Psoas muscle (tissue), 7 donors: ENCODE measurements at regions not wholly inside any gene's neighbourhood (a gene's known extent, or its start where the extent isn't known, plus 50 kb on each side); places are given as distances from the start of the nearest gene placed in this dataset.

Experiments
- ATAC-seq, 4 donors: fragments of 200-7000 bp; cut with Tn5 transposase; one replicate each; pipeline ENCODE4 v1.9.1; 2020; ENCODE audit warnings: moderate library complexity in 3 of 4, mild to moderate bottlenecking in 2 of 4
- DNase-seq, 2 donors: peaks; one replicate each; pipeline ENCODE4 v3.0.0-alpha.2; 2020
- H3K27ac ChIP-seq: fragments of 200-600 bp; one replicate; pipeline ENCODE4 v1.8.0; 2022
- H3K27me3 ChIP-seq, 3 donors: fragments of 200-600 bp in 1 of 3; one replicate each; pipeline versions ENCODE4 v1.6.1 to v1.8.0; 2013 to 2022; ENCODE audit warnings: low read length in 2 of 3, mild to moderate bottlenecking in 2 of 3, moderate library complexity in 1 of 3; ENCODE audit not compliant: insufficient read depth in 3 of 3
- H3K36me3 ChIP-seq, 2 donors: fragments of 200-600 bp in 1 of 2; one replicate each; pipeline versions ENCODE4 v1.6.1 to v1.8.0; 2013 to 2022; ENCODE audit warnings: low read depth in 1 of 2, mild to moderate bottlenecking in 1 of 2, moderate library complexity in 1 of 2; ENCODE audit not compliant: insufficient read depth in 1 of 2
- H3K4me1 ChIP-seq: fragments of 200-600 bp; one replicate; pipeline ENCODE4 v1.8.0; 2022
- H3K4me3 ChIP-seq: fragments of 200-600 bp; one replicate; pipeline ENCODE4 v1.8.0; 2022; ENCODE audit warnings: mild to moderate bottlenecking
- H3K9me3 ChIP-seq: fragments of 200-600 bp; one replicate; pipeline ENCODE4 v1.8.0; 2022
- WGBS, 3 donors: extraction: QIAGEN DNeasy Blood & Tissue Kit; methylation state at CpG; one replicate each; pipeline versions ENCODE4 v1.1.6 to v1.1.7; 2013; 5-methylcytosine and 5-hydroxymethylcytosine counted together
- intact Hi-C, 2 donors: fragments of 100-400 bp; cut with DNase I; formaldehyde crosslinking; loops; one replicate each; pipeline versions ENCODE4 v1.11.0 to v1.14.2; 2022
- TF ChIP-seq, protein P1 (sequence below): fragments of 200-600 bp; IDR thresholded peaks from one replicate; pipeline ENCODE4 v1.8.0; 2022; ENCODE audit warnings: antibody characterized with exemption
- donor health status: healthy with polysubstance abuse.
- donor health status: DM: no; HTN: no; CAD: no; lungs with moderate emphysema.
- donor health status: Bipolar disorder and iron deficiency.
- donor health status: healthy.
- donor health status: DM: yes; HTN: yes; CAD: no.
- donor health status: DM: no; HTN: no; CAD: no.
- donor health status: DM: yes; HTN: yes; CAD: no.

DNA sequence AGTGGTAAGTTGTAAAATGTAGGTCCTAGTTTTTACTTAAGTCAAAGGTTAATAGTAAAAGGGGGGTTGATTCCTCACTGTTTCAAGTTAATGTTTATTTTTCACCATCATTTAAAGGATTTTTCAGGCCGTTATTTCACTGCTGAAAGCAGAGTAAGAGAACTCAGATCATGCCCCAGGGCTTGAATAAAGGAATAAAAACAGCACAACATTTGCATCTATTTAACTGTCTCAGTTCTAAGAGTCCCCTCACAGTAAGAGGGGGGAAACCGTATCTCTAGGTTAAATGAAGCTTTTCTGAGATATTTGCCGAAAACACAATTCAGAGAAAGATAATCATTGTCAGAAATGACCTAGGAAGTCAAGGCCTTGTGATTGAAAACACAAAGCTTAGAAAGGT lies 138.2 kb upstream of the KCTD1 start:
- H3K4me3 ChIP-seq: no peak overlapping the region
- no peaks in the 10 kb centered on the region for H3K36me3 ChIP-seq
- WGBS, 3 donors: 68 to 73% (median 68%) methylated on average over 3 of the region's 3 CpGs
- DNase-seq: no peak
- H3K27ac ChIP-seq: no peak overlapping the region
- TF ChIP-seq, protein P1, sequence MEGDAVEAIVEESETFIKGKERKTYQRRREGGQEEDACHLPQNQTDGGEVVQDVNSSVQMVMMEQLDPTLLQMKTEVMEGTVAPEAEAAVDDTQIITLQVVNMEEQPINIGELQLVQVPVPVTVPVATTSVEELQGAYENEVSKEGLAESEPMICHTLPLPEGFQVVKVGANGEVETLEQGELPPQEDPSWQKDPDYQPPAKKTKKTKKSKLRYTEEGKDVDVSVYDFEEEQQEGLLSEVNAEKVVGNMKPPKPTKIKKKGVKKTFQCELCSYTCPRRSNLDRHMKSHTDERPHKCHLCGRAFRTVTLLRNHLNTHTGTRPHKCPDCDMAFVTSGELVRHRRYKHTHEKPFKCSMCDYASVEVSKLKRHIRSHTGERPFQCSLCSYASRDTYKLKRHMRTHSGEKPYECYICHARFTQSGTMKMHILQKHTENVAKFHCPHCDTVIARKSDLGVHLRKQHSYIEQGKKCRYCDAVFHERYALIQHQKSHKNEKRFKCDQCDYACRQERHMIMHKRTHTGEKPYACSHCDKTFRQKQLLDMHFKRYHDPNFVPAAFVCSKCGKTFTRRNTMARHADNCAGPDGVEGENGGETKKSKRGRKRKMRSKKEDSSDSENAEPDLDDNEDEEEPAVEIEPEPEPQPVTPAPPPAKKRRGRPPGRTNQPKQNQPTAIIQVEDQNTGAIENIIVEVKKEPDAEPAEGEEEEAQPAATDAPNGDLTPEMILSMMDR: no peak
- no peak for ATAC-seq
- intact Hi-C loops: no loop called here
- peaks cover 0 to 3% (median 0%) of the 10 kb centered on the region in 3 donors for H3K27me3 ChIP-seq
- no peaks in the 10 kb centered on the region for H3K4me1 ChIP-seq
- H3K9me3 ChIP-seq: no peaks in the 10 kb centered on the region

DNA sequence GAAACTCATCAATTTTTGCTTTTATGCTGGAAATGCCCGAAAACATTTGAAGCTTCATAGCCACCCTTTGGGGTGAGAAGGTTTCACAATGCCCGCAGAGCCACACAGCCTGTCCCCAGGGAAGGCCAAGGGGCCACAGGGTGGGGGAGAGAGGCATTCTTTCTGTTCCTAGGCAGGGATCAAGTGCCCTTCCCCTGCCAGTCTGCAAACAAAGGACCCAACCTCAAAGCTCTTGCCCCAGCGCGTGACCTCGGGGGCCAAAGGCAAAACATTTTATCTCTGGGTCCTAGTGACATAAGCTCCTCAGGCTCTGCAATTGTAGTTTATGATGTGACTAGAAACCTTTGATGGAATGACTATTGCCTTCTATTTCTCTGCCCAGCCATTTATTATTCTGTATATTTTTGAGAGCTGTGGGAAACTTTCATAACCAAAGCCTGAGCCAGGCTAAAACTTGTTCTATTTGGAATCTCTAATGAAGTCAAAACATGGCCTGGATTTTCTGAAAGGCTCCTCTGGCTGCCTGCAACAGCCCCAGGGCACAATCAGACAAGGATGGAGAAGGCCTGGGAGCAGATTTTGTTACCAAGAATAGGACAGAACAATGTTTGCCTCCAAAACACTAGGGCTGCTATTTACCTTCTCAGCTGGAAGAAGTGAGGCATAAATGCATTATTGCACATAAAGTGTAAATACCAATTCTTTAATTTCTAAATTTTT lies 137.2 kb upstream of the KCTD1 start:
- no peaks in the 10 kb centered on the region for H3K36me3 ChIP-seq
- 54 to 56% (median 55%) methylated on average over 5 of the region's 5 CpGs for WGBS, 3 donors
- no peaks in the 10 kb centered on the region for H3K4me1 ChIP-seq
- H3K4me3 ChIP-seq: no peak overlapping the region
- H3K27ac ChIP-seq: no peak overlapping the region
- ATAC-seq (no peak), DNase-seq (no peak)
- TF ChIP-seq, protein P1: no peak
- H3K9me3 ChIP-seq: no peaks in the 10 kb centered on the region
- intact Hi-C loops: no loop called here
- peaks cover 0 to 5% (median 3%) of the 10 kb centered on the region in 3 donors for H3K27me3 ChIP-seq

- Histone ChIP-seq H3K27ac (no peak overlapping the region), H3K36me3 (no peaks in the 10 kb centered on the region), H3K27me3 (peaks cover 0 to 13% (median 5%) of the 10 kb centered on the region in 3 donors), H3K4me1 (no peaks in the 10 kb centered on the region), H3K9me3 (no peaks in the 10 kb centered on the region), H3K4me3 (no peak overlapping the region)
- no peak for ATAC-seq
- DNase-seq: no peak
- 21 to 33% (median 28%) methylated on average over 1 of the region's 1 CpG for whole genome bisulfite sequencing, 3 donors
- intact Hi-C loops: no loop called here
- TF ChIP-seq, protein P1: no peak
Observed at GRCh38 chr18:26677957-26678356, 129.6 kb upstream of the KCTD1 start.

GRCh38 chr18:26667046-26667445 lies 118.7 kb upstream of the KCTD1 start:
- Histone ChIP-seq H3K4me1 (no peaks in the 10 kb centered on the region), H3K27ac (no peak overlapping the region), H3K36me3 (no peaks in the 10 kb centered on the region), H3K4me3 (no peak overlapping the region), H3K27me3 (peaks cover 0 to 23% (median 5%) of the 10 kb centered on the region in 3 donors), H3K9me3 (no peaks in the 10 kb centered on the region)
- intact Hi-C loops: no loop called here
- WGBS, 3 donors: 71 to 76% (median 75%) methylated on average over 2 of the region's 2 CpGs
- ATAC-seq (no peak), DNase-seq (no peak)
- TF ChIP-seq, protein P1: no peak

GRCh38 chr18:26662996-26663395 lies 114.6 kb upstream of the KCTD1 start:
- WGBS, 3 donors: 85 to 91% (median 86%) methylated on average over 5 of the region's 5 CpGs
- TF ChIP-seq, protein P1: no peak

More at GRCh38 chr18:26662996-26663395, 114.6 kb upstream of the KCTD1 start:
- Histone ChIP-seq H3K27ac (no peak overlapping the region), H3K4me1 (peaks cover 3% of the 10 kb centered on the region), H3K27me3 (peaks cover 0 to 51% (median 12%) of the 10 kb centered on the region in 3 donors), H3K4me3 (no peak overlapping the region), H3K36me3 (no peaks in the 10 kb centered on the region), H3K9me3 (no peaks in the 10 kb centered on the region)
- intact Hi-C loops: loop anchor here in 1 of 2 donors (5.0 kb wide), 1 partner anchor 116 kb away; the partner anchor contains the start of gene KCTD1
- DNase-seq (no peak), ATAC-seq (no peak)
